ENCODE measurements at regions not wholly inside any gene's neighbourhood (a gene's known extent, or its start where the extent isn't known, plus 50 kb on each side); places are given as distances from the start of the nearest gene placed in this dataset.

DNA sequence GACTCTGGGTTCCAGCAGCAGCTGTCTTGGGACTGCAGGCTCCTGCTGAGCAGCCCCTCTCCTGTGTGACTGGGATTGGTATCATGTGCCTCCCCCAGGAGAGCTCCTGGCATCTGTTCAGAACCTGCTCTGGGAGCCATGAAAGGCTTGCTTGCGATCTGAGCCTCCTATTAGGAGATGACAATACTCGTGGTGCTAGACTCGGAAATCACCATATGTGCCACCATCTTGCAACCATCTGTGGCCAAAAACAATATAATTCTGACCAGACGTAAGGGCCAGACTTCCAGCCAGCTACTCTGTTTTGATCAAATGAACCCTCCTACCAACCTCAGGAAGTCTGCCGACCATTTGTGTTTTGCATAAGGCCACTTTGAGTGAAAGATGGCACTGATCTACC is 484.7 kb downstream of the IRS2 start:
- no peak for TF ChIP-seq CEBPB (IDR thresholded peaks at IDR 0.05; ENCODE audit: low read depth, low read length)
- no peak for TF ChIP-seq CTCF (conservative IDR thresholded peaks at IDR 0.05; ENCODE audit: low read depth, low read length)

All from IMR-90 (cell line).